HEK293T (cell line): ENCODE measurements at regions not wholly inside any gene's neighbourhood (a gene's known extent, or its start where the extent isn't known, plus 50 kb on each side); places are given as distances from the start of the nearest gene placed in this dataset.

ENCODE experiments used
- CTBP1 ChIP-seq: fragments of 450-650 bp; IDR thresholded peaks from 2 replicates; pipeline ENCODE4 v1.6.1; 2016; ENCODE audit warnings: borderline replicate concordance
- FOXM1 ChIP-seq: fragments of 450-650 bp; IDR thresholded peaks from 2 replicates; pipeline ENCODE4 v1.6.1; 2017; ENCODE audit warnings: mild to moderate bottlenecking, borderline replicate concordance
- HDGF ChIP-seq: fragments of 450-650 bp; IDR thresholded peaks from 2 replicates; pipeline ENCODE4 v1.6.1; 2017; ENCODE audit warnings: antibody characterized with exemption, borderline replicate concordance
- TARDBP ChIP-seq: fragments of 450-650 bp; IDR thresholded peaks from 2 replicates; pipeline ENCODE4 v1.6.1; 2016

DNA sequence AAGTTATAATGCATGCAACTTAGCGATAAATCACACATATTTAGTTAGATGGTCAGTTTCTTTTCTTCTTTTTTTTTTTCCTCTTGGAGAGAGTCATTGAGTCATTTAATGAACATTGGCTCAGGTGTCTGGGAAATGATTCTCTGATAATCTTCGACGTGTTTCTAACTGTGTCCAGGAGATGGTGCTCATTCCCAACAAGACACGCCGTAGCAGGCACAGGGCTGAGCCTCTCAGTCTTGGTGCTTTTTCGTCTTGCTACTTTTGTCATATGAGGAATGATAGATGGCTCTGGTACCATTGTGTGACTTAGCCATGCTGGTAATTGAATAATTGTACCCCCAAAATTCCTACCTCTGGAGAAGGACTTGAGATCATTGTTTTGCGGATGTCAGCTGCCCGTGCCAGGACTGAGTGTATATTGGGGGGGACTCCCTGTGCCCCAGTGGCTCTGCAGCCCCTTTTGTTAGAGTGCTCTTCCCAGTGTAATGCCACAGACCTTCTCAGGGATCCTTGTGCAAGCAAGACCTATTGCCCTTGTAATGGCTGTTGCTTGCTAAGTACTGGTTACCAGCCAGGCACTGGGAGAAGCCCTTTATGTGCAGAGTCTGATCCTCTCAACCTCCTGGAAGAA is 107.6 kb upstream of the CYRIA start:
- TF ChIP-seq HDGF (no peak), FOXM1 (no peak), CTBP1 (no peak), TARDBP (no peak)
